K562 (cell line): ENCODE measurements at regions not wholly inside any gene's neighbourhood (a gene's known extent, or its start where the extent isn't known, plus 50 kb on each side); places are given as distances from the start of the nearest gene placed in this dataset.

Experiments used
- ATAC-seq: fragments of 200-7000 bp; cut with Tn5 transposase; 3 replicates; pipeline ENCODE4 v1.9.1; 2020; ENCODE audit warnings: moderate library complexity
- BruUV-seq: library from RNA; stranded (reverse); fragments of 400-500 nt; replicated peaks from 2 replicates; lab custom pipeline; 2021; lab: Mats Ljungman, UMichigan
- CTCF ChIA-PET: fragments of 300-600 bp; formaldehyde crosslinking; extraction: SDS; loops from one replicate; lab custom pipeline; 2021; ENCODE audit warnings: low intra/inter-chr PET ratio; lab: Yijun Ruan, JAX
- POLR2A ChIA-PET: fragments of 300-600, 350-650 bp; sonication (Branson Sonifier 250); formaldehyde crosslinking; extraction: SDS; loops from one replicate; lab custom pipeline; 2021; ENCODE audit warnings: antibody characterized with exemption, inconsistent platforms; lab: Yijun Ruan, JAX
- DNase-seq, 4 experiments: peaks; one replicate each; pipeline versions ENCODE4 v3.0.0 to v3.0.0-alpha.2; 2011 to 2018; ENCODE audit warnings: low spot score in 3 of 4, mixed read lengths in 3 of 4; ENCODE audit errors: extremely low read depth in 1 of 4
- FAIRE-seq: peaks from 2 replicates; lab custom pipeline; 2011; peaks lifted over from hg19 to GRCh38; lab: Jason Lieb, UNC
- H2AFZ ChIP-seq: 2 replicates; pipeline ENCODE4 v1.6.0; 2011; ENCODE audit warnings: low read depth, low read length, control low read depth, inconsistent platforms
- H3K27ac ChIP-seq: fragments of 200-600 bp; 3 replicates; pipeline ENCODE4 v1.8.0; 2011; ENCODE audit warnings: low read depth, mild to moderate bottlenecking, control low read depth, inconsistent platforms, low read length, moderate library complexity, mixed read lengths; ENCODE audit errors: extremely low read depth
- H3K27me3 ChIP-seq, 2 experiments: fragments of 300-600 bp in 1 of 2; 2 replicates in 1 of 2; 3 replicates in 1 of 2; pipeline versions ENCODE4 v1.6.0 to v1.8.0; 2011; ENCODE audit warnings: inconsistent platforms in 2 of 2, low read length in 2 of 2, mild to moderate bottlenecking in 1 of 2, mixed read lengths in 1 of 2, moderate library complexity in 1 of 2; ENCODE audit not compliant: control insufficient read depth in 2 of 2, insufficient read depth in 2 of 2
- H3K36me3 ChIP-seq: fragments of 300-600 bp; 3 replicates; pipeline ENCODE4 v1.8.0; 2011; ENCODE audit warnings: mild to moderate bottlenecking, low read length, inconsistent platforms; ENCODE audit not compliant: control insufficient read depth, insufficient read depth
- H3K4me1 ChIP-seq, 2 experiments: fragments of 200-600 bp in 1 of 2; replicated peaks in 1 of 2; 2 replicates in 1 of 2; 3 replicates in 1 of 2; pipeline versions ENCODE4 v1.5.1 to v1.8.0; 2011; ENCODE audit warnings: inconsistent platforms in 2 of 2, low read length in 2 of 2, mild to moderate bottlenecking in 1 of 2, mixed read lengths in 1 of 2, moderate library complexity in 1 of 2; ENCODE audit not compliant: control insufficient read depth in 2 of 2, insufficient read depth in 2 of 2
- H3K4me2 ChIP-seq: 2 replicates; pipeline ENCODE4 v1.6.1; 2011; ENCODE audit warnings: low read length, control low read depth, inconsistent platforms, mixed read lengths; ENCODE audit not compliant: insufficient read depth
- H3K4me3 ChIP-seq: fragments of 200-600 bp; sonication (generic), shearing (Covaris generic); 2 replicates; pipeline ENCODE4 v1.5.1; 2016; ENCODE audit warnings: control low read depth, inconsistent platforms
- H3K79me2 ChIP-seq: fragments of 200-600 bp; 3 replicates; pipeline ENCODE4 v1.8.0; 2011; ENCODE audit warnings: low read length, inconsistent platforms; ENCODE audit not compliant: control insufficient read depth, insufficient read depth
- H3K9ac ChIP-seq, 2 experiments: 2 replicates each; pipeline versions ENCODE4 v1.6.0 to v1.6.1; 2011; ENCODE audit warnings: low read depth in 2 of 2, low read length in 2 of 2, control low read depth in 1 of 2, inconsistent platforms in 1 of 2, mild to moderate bottlenecking in 1 of 2, mixed read lengths in 1 of 2; ENCODE audit not compliant: insufficient read depth in 1 of 2
- H3K9me1 ChIP-seq: one replicate; pipeline ENCODE4 v1.6.0; 2011; ENCODE audit warnings: inconsistent platforms, mild to moderate bottlenecking, low read length, moderate library complexity; ENCODE audit not compliant: control insufficient read depth, insufficient read depth
- H3K9me3 ChIP-seq: replicated peaks from 2 replicates; pipeline ENCODE4 v1.5.1; 2011; ENCODE audit warnings: low read depth, low read length, inconsistent platforms; ENCODE audit not compliant: control insufficient read depth, insufficient read depth
- H4K20me1 ChIP-seq: replicated peaks from 2 replicates; pipeline ENCODE4 v1.6.1; 2011; ENCODE audit warnings: low read length, inconsistent platforms, mixed read lengths; ENCODE audit not compliant: control insufficient read depth, insufficient read depth
- ARHGAP35 ChIP-seq: fragments of 450-650 bp; IDR thresholded peaks from 2 replicates; pipeline ENCODE4 v1.6.1; 2018; ENCODE audit not compliant: partially characterized antibody
- BACH1 ChIP-seq: fragments of 200-800 bp; sonication (Bioruptor generic); IDR thresholded peaks from 2 replicates; pipeline ENCODE4 v1.6.1; 2016; ENCODE audit warnings: missing genetic modification characterization, missing compliant biosample characterization
- CEBPG ChIP-seq, 3 experiments: fragments of 200-800 bp in 1 of 3; sonication (Bioruptor generic) in 1 of 3; sonication (generic) in 1 of 3; formaldehyde crosslinking in 1 of 3; IDR thresholded peaks in 2 of 3; conservative IDR thresholded peaks in 1 of 3; 2 replicates each; pipeline versions ENCODE4 v1.6.1 to v1.8.0; 2016 to 2022; ENCODE audit warnings: missing compliant biosample characterization in 2 of 3, missing genetic modification characterization in 2 of 3, mild to moderate bottlenecking in 1 of 3, missing genetic modification reagents in 1 of 3
- FOS ChIP-seq: IDR thresholded peaks from 3 replicates; pipeline ENCODE4 v1.6.1; 2011; ENCODE audit not compliant: insufficient read length; ENCODE audit errors: extremely low read depth
- GABPB1 ChIP-seq: sonication (generic); formaldehyde crosslinking; IDR thresholded peaks from 2 replicates; pipeline ENCODE4 v1.8.0; 2022; ENCODE audit warnings: mild to moderate bottlenecking, missing genetic modification reagents
- HSF4 ChIP-seq: fragments of 250-450 bp; sonication (Bioruptor Pico); IDR thresholded peaks from 2 replicates; pipeline ENCODE4 v2.1.2; 2022; ENCODE audit warnings: mild to moderate bottlenecking, moderate library complexity, borderline replicate concordance
- ILF3 ChIP-seq: fragments of 450-650 bp; IDR thresholded peaks from 2 replicates; pipeline ENCODE4 v1.6.1; 2018; ENCODE audit warnings: antibody characterized with exemption, mild to moderate bottlenecking, moderate library complexity, borderline replicate concordance
- POLR2B ChIP-seq: fragments of 450-650 bp; IDR thresholded peaks from 2 replicates; pipeline ENCODE4 v1.6.1; 2018; ENCODE audit warnings: low read depth; ENCODE audit not compliant: partially characterized antibody
- POLR2H ChIP-seq: IDR thresholded peaks from 2 replicates; pipeline ENCODE4 v1.6.1; 2016; ENCODE audit warnings: missing genetic modification characterization, low read depth, mild to moderate bottlenecking, control low read depth, missing compliant biosample characterization, moderate library complexity
- RAD51 ChIP-seq: fragments of 450-650 bp; IDR thresholded peaks from 2 replicates; pipeline ENCODE4 v1.7.1; 2016; ENCODE audit warnings: low read depth, mild to moderate bottlenecking, borderline replicate concordance
- RUNX1 ChIP-seq: sonication (generic); IDR thresholded peaks from 2 replicates; pipeline ENCODE4 v1.6.1; 2016; ENCODE audit warnings: antibody characterized with exemption, low read depth
- USF2 ChIP-seq: sonication (generic); formaldehyde crosslinking; IDR thresholded peaks from 2 replicates; pipeline ENCODE4 v1.5.0; 2020; ENCODE audit warnings: missing genetic modification reagents
- ZNF3 ChIP-seq: fragments of 250-450 bp; sonication (Bioruptor Pico); IDR thresholded peaks from 2 replicates; pipeline ENCODE4 v1.5.0; 2021; ENCODE audit warnings: mild to moderate bottlenecking, moderate library complexity
- ZNF449 ChIP-seq: fragments of 250-450 bp; sonication (Bioruptor Pico); IDR thresholded peaks from 2 replicates; pipeline ENCODE4 v1.8.0; 2022; ENCODE audit warnings: moderate library complexity, mild to moderate bottlenecking, inconsistent platforms
- ZNF785 ChIP-seq: fragments of 250-450 bp; sonication (Bioruptor Pico); IDR thresholded peaks from 2 replicates; pipeline ENCODE4 v1.4.0; 2020; ENCODE audit warnings: mild to moderate bottlenecking
- in situ Hi-C: fragments of 300-500 bp; cut with MboI; formaldehyde crosslinking; loops from 4 replicates; pipeline ENCODE4 v1.15.0; 2018; ENCODE audit warnings: inconsistent platforms, mixed read lengths
- intact Hi-C: fragments of 100-400 bp; cut with micrococcal nuclease; formaldehyde crosslinking; loops from 2 replicates; pipeline ENCODE4 v1.14.2; 2022

- no peaks in the 10 kb centered on the region; a peak in 1 of 5 replicates for H3K4me1 ChIP-seq
- no peak for TF ChIP-seq CEBPG (CRISPR knock-in tag; IDR thresholded peaks at IDR 0.05)
- no peak for TF ChIP-seq CEBPG (tag; conservative IDR thresholded peaks at IDR 0.05 in 1 of 2, IDR thresholded peaks at IDR 0.05 in 1 of 2)
- no peak for TF ChIP-seq ZNF785 (CRISPR knock-in tag)
- TF ChIP-seq, all 486 proteins: peak for 0
- in situ Hi-C loops, result no loop called here
Observed at GRCh38 chr2:190795686-190796085, 84.9 kb upstream of the GLS start.

GRCh38 chr2:190799999-190800398, 80.6 kb upstream of the GLS start:
- H3K79me2 ChIP-seq, result no peaks in the 10 kb centered on the region
- FAIRE-seq, result no peak
- no peak overlapping the region for H2AFZ ChIP-seq
- H3K9ac ChIP-seq, result no peak overlapping the region
- intact Hi-C loops, result loop anchor here (10.0 kb wide), 3 partner anchors 265 to 705 kb away; partner anchors contain the start of gene NEMP2
- H4K20me1 ChIP-seq, result no peaks in the 10 kb centered on the region
- CTCF ChIA-PET, result no interaction called here
- no peaks in the 10 kb centered on the region for H3K9me1 ChIP-seq
- POLR2A ChIA-PET, result interaction anchor here (1.5 kb wide), 1 partner anchor 8 kb away, joined by 3 read pairs; no protein-coding TSS in a partner anchor
- H3K27me3 ChIP-seq, result no peaks in the 10 kb centered on the region
- H3K9me3 ChIP-seq, result no peaks in the 10 kb centered on the region
- H3K4me2 ChIP-seq, result no peak overlapping the region
- no peak for DNase-seq
- BruUV-seq, result no TSS peak
- no peak overlapping the region for H3K4me3 ChIP-seq
- no peak for ATAC-seq
- no peaks in the 10 kb centered on the region for H3K36me3 ChIP-seq
- H3K27ac ChIP-seq, result no peak overlapping the region
- in situ Hi-C loops, result no loop called here
- no peaks in the 10 kb centered on the region; a peak in 1 of 5 replicates for H3K4me1 ChIP-seq
- TF ChIP-seq CEBPG (CRISPR knock-in tag; IDR thresholded peaks at IDR 0.05) (no peak), CEBPG (tag; conservative IDR thresholded peaks at IDR 0.05 in 1 of 2, IDR thresholded peaks at IDR 0.05 in 1 of 2) (no peak), BACH1 (tag) (no peak), GABPB1 (CRISPR knock-in tag) (no peak), RAD51 (no peak), FOS (no peak), ILF3 (no peak), HSF4 (CRISPR knock-in tag) (no peak), POLR2H (no peak), ZNF449 (no peak), USF2 (no peak), ARHGAP35 (no peak), POLR2B (no peak), RUNX1 (no peak), ZNF3 (no peak)

More at GRCh38 chr2:190795686-190796085, 84.9 kb upstream of the GLS start:
- ATAC-seq, result no peak
- no peak for DNase-seq
- Histone ChIP-seq H4K20me1 (no peaks in the 10 kb centered on the region), H3K9me3 (no peaks in the 10 kb centered on the region), H2AFZ (no peak overlapping the region), H3K9ac (no peak overlapping the region), H3K27me3 (no peaks in the 10 kb centered on the region), H3K9me1 (no peaks in the 10 kb centered on the region), H3K4me2 (no peak overlapping the region), H3K36me3 (no peaks in the 10 kb centered on the region), H3K79me2 (no peaks in the 10 kb centered on the region), H3K4me3 (no peak overlapping the region), H3K27ac (no peak overlapping the region)
- FAIRE-seq, result no peak
- ChIA-PET POLR2A (interaction anchor here (2.0 kb wide), 1 partner anchor 13 kb away, joined by 5 read pairs; no protein-coding TSS in a partner anchor), CTCF (no interaction called here)
- BruUV-seq, result no TSS peak
- intact Hi-C loops, result no loop called here
